AG08395 (cell line): ENCODE measurements at regions not wholly inside any gene's neighbourhood (a gene's known extent, or its start where the extent isn't known, plus 50 kb on each side); places are given as distances from the start of the nearest gene placed in this dataset.

ENCODE experiments used
- DNase-seq: peaks from one replicate; pipeline ENCODE4 v3.0.0; 2012; ENCODE audit warnings: mixed read lengths, low spot score

DNA sequence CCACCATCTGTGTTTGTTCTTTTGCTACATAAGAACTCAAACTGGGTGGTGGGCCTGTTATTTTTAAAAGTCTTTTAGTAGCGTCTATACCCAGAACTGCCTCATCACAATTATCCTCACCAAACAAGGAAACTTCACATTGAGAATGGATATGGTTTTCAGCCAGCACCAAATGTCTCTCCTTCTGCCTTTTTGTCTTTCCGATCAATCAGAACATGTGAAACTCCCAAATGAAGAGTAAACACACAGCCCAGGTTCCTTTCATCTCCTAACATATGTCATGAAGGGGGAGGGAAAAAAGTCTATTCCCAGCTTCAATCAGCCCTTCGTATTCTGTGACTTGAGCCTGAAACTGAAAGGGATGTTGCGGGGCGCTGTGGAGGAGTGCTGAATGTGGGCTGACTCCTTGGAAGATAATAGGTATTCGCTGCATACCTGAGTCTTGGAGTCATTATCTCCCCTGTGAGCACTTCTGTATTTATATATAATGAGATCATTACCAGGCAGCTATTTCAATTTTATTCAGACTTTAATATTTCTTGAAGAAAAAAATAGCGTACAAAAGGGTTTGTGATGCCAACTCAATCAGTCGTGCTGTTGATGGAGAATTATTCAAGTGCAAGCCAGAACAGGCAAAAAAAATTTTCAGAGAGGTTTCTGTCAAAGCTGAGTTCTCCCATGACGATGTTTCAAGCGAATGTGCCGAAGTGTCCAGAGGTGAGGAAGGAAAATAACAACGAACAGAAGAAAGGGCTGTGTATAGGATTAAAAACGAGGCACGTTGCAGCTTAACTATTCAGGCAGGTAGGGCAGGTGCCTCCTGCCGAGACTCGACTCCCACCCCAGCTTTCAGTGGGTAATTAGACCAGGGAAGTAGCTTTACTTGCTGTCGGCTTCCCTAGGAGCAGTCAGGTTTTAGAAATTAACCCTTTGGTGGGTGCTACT, 163.9 kb upstream of the NOCT start:
- DNase-seq = no peak

DNA sequence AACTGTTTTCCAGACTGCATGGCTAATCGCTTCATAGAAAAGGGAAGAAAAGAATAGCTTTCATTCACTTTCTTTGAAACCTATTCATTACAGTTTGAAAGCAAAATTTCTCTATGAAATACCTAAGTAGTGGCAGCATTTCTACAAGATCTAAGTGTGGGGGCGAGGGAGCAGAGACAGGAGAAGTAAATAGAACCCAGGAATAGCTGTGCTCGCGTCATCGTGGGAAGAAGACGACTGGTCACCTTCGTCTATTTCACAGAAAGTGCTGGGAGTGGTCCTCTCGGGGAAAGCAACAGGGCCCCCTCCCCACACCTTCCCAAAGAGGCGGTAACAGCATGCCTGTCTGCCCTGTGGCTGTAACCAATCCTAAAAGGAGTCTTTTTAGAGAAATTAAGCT, 169.9 kb upstream of the NOCT start:
- DNase-seq = no peak

DNA sequence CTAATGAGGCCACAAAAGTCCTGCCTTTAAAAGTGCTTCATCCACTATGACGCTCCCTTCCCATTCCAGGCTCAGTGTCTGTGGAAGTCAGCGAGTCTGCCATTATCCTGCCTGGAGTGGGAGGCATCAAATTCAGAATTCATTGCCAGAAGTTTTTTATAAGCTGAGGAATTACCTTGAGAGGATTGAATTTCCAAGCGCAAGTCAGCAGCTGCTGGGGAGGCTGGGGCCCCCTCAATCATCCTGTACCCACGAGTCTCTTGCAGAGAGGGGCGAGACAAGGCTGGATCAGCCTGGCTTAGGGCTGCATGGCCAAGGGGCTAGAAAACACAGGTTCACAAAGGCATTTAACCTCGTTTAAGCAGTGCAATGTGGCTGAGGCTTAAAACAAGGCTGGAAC, 170.5 kb upstream of the NOCT start:
- no peak for DNase-seq

DNA sequence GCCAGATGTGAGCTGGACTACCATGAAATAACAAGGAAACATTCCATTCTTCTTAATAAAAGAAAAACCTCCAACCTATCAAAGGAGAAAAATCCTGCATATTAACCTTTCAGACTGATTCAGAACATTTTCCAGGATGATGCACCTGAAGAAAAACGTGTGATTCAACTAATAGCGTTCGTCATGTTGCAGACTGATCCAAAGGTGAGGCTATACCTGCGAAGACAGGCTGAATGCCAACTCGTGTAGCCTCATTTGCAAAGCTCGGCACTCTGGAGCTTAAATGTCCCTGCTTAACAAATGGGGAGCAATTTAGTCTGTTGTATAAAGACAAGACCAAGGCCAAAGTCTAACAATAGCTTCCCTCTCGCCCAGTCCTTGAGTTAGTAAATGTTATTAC, 172.0 kb upstream of the NOCT start:
- no peak for DNase-seq

DNA sequence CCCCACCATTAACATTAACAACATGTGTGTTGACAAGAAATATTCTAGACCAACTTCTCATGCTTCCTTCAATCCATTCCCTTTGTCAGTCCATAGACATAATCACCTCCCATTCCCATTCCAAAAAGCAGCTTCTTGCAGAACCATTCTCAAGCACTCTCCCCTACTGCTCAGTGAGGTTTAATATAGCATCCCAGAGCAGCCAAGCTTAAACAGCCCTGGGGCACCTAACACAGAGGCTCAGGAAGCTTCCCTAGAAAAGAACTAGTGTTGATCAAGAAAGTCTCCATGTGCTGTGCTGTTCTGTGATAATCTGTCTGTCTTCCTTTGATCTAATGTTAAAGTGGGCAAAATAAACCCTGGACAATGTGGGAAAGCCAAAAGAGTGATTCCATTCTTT, 174.2 kb upstream of the NOCT start:
- no peak for DNase-seq

DNA sequence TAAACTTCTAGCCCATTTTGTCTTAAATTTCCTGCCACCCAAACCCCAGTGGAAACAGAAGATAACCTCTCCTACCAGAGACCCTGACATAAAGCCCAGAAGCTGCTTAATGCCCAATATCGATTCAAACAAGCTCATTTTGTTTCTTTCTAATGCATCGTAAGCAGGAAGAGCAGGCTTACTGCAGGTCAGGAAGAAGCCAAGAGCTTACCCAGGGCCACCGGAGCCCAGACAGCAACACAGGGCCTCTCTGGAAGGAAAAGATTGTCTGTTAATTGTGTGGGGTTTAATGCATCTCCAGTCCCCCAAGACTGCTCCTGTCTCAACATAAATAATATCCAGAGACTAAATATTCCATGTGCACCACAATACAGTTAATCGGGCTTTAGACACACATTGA, 177.3 kb upstream of the NOCT start:
- no peak for DNase-seq

DNA sequence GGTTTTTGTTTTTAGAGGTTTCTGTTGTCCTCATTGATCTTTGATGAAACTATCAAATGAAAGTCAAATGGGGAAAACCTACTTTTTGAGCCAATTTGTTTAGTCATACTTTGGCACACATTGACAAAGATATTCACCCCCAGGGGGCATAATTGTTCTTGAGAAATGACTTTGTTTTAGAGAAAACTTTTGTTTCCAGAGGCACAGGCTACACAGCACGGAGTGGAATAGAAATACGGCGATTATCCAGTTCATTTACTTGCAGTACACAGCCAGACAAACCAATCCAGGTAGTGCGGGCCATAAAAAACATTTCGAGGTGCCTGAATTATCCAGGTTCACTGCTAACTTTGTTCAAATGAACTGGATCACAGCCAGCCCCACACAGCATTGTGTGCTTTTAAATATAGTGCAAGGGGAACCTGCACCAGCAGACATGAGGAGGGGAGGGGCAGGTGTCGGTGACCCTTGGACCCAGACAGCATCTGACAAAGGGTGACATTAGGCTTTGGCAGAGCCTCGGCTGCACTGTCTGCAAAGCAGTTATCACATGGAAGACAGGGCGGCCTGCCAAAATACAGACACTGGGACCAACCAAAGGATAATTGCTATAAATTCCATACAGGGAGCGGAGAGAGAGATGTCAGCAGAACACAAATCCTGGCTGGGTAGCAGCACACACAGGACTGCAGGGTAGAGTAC, 179.6 kb upstream of the NOCT start:
- no peak for DNase-seq

DNA sequence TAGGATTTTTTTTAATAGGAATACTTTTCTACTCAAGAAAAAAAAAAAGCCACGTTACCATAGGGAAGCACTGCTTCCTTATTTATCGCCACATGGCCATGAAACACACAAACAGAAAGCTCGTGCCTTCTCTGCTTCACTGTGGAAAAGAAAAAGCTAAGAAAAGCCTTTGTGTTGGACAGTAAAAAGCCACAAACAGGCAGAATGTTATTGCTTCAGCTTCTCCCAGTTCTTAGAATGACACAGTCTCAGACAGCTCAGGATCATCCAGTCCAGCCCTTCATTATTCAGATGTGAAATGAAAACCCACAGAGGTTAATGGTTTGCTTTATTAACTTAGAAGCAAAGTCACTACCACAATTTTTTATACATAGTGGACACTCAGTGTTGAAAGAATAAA, 181.6 kb upstream of the NOCT start:
- no peak for DNase-seq

DNA sequence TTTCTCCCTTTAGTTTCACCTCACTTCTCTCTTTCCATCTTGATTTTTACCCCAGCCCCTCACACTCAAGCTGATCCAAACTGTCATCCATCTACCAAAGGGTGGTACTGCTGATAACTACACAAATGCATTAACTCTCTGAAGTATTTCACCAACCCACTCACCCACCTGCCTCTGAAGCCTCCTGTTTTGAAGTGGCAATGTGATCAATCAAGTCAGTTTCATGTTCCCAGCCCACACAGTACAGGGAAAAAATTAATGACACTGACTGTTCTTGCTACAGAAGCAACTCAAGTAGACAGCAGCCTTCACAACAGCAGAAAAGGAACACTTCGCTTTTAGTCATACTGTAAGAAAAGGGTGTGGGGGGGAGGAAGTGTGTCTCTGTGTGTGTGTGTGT, 183.0 kb upstream of the NOCT start:
- no peak for DNase-seq

DNA sequence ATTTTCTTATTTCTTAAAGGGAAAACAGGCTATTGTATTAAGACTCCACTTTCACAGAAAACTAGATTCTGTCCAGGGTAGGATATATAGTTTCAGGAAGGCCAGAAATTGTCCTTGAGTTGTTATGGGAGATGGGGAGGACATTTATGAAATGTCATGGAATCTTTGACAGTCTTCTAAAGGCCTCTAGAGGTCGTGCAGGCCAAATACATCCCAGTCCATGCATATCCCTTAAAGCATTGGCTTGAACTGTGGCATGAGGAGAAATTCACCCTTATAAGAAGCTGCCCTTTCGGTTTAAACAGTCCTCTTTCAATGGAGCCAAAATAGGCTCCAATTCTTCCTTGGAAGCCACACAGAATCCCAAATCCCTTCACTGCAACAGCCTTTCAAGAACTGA, 183.6 kb upstream of the NOCT start:
- DNase-seq = no peak

DNA sequence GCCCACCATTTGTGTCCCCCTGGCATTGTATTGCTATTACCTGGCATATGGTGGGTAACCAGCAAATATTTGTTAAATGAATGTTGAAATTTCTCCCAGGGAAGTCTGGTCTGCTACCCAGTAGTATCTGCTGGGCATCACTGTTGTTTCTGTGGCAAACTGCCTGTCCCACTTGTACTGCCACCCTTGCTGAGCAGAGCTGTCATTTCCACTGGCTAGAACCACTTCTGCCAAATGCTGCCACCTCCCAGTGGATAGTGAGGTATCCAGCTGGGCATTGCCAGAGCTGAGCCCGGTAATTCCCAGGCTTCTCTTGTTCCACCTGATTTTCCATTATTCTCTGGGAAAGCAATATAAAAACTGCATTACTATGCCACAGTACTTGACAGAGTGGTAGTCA, 186.7 kb upstream of the NOCT start:
- no peak for DNase-seq

DNA sequence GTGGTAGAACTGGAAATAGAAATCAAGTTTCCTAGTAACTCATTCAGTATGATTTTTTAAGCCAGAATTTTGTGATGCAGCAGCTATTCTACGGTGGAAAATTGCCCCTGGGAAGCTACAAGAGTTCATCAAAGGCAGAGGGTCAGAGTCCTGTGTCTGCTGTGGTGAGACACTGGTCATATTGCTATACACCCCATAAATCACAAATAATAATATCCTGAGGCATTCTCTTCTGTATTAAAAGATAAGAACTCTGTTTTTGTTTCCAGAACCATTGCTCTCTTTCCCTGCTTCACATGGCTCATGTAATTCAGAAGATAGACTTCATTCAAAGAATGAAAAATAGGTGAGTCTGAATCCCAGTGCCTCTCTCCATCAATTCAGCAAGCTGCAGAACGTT, 188.8 kb upstream of the NOCT start:
- no peak for DNase-seq

DNA sequence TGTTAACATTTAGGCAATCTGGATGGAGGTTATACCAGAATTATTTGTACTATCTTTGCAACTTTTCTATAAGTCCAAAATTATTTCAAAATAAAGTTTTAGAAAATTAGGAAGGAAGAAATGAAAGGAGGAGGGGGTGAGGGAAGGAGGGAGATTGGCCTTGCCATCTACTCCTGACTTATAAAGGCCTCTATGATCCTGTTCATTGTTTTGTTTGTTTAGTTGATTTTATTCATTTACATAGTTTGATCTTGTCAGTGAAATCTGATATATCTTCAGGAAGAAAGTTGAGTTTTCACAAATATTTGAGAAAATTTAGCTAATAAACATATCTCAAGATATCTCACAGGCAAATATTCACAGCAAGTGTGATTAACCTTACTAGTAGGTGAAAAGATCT, 189.3 kb upstream of the NOCT start:
- DNase-seq = no peak

DNA sequence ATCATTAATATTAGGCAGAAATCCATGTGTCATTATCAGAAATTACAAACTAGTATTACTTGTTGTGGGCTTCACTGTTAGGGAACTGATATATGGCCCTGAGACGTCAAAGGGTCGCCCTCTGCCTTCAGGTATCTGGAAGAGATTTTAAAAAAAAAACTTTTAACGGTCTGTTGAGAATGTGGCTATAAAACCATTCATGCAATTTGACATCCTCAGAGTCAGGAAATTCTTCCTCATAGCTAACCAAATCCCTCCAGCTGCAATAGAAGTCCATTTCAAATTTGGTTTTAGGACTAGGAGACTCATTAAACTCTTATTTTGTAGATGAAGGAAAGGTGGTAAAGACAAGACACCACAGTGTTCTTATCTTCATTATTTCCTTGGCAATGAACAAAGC, 194.2 kb upstream of the NOCT start:
- DNase-seq = no peak

DNA sequence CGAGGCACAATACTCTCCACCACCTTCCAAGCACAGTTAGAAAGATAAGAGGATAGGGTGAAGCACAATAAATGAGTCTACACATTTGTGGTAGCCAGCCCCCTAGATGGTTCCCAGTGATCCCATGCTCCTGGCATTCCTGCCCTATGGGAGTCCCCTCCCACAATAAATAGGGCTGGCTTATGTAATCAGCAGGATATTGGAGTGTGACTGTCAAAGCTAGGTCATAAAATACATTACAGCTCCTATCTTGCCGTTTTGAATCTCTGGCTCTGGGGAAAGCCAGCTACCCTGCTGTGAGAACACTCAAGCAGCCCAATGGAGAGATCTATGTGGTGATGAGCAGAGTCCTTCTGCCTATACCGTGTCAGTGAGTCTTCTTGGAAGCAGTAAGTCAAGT, 198.7 kb upstream of the NOCT start:
- DNase-seq = no peak

DNA sequence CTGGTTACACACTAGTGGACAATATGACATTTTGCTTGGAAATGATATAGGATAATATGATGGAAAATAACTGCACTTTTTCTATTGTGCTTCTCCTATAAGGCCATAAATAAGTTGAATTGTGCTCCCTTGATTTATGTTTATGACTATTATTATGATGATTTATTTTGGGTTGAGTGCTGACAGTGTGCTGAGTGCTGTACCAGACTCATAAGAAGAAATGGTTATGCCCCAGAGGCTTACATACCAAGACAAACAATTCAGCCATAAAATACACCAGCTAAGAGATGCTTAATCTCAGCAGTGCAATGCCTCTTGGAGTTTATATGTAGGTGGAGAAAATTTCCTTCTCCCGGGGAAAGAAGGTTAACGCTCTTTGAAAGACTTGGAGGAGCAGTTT, 199.8 kb upstream of the NOCT start:
- no peak for DNase-seq

DNA sequence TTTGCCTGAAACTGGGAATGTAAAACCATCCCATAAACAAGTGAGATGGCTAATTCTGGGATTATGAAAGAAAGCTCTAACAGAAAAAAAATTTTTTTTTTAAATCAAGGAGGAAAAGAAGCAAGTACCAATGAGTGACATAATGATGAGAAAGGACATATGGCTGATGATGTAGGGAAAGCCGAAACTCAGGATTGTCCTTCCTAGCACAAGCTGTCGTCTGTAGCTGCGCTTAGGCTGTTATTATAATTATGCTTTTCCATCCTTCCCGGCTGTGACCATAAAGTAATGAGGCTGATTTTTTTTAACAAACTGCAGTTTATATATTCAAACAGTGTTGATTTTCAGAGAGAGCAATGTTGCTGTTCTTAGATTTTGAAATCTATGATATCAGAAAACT, 209.8 kb upstream of the NOCT start:
- DNase-seq = no peak

DNA sequence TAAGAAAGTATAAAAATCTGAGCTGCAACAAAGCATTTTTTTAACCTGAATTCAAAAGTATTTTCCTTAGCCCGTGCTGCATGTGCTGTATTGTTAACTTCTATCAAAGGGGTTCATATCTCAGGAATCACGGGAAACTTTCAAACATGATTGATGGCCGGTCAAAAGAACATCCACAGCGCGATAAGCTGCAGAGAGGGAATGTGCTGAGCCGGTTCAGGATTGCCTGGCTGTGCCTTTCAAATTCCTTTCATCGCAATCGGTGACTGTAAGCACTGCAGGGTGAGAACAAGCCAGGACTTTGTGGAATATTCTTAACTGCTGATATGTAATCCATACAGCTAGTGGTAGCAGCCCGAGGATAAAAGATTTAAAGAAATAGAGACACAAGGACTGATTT, 210.9 kb upstream of the NOCT start:
- DNase-seq = no peak

DNA sequence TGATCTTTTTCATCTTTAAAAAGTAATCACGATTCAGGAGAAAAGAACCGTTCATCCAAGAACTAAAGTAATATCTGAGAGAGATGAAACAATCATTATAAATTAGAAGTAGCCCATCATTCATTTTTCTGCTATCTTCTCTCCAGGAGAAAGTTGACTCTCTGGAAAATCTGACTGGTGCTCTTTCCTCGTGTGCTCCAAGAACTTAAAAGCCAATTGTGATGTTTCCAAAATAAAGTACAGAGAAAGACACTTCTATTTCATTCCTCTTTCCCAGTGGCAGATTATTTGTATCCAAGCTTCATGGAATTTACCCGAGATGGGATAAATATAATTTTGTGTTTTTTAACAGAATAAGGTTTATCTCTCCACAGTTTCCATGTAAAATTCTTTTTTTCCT, 212.5 kb upstream of the NOCT start:
- no peak for DNase-seq

DNA sequence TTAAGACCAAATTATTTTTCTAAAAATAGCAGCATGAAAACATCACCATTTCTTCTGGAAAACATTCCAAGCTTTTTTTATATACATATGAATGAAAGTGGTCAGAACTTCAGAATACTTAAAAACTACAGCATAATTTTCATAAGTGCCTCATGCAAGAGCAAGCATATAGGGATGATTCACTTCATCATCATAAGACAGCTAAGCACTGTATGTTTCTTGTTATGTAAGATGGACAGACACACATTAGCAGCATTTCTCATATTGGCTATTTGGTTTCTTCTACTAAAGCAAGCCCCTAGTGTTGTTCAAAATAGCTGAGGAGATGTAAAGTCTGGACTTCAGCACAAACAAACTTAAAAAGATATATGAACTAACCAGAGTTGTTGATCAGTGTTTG, 213.1 kb upstream of the NOCT start:
- no peak for DNase-seq

DNA sequence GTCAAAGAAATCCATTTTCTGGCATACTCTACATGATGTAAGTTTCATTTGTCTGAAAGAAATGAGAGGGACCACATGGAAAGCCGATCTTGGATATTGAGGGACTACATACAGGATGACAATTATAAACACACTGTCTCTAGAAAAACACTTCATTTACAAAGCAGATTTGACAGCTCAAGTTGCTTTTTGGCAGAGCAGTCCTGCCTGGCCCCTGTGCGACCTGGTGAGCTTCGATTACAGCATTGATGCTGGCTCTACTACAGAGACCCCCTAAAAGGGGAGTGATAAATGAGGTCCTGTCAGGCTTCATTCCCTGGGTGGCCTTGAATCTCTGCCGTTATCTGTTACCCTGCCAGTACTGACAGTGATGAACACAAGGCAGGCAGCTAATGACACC, 215.2 kb upstream of the NOCT start:
- no peak for DNase-seq

DNA sequence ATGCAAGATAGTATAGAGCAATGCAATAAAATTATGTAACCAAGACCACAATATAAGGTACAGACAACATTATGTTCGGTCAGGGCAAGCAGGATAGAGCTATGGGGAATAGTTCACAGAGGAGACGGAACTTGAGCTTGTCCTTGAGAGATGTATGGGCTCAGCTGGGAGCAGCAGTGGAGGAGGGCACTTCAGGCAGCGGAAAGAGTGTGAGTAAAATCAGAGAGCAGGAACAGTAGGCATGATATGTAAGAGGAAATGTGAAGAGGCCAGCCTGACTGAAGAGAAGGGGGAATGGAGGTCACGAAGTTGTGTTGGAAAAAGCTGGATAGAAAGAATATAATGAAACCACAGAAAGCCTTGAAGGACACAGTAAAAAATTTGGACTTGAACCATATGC, 217.2 kb upstream of the NOCT start:
- DNase-seq = no peak

DNA sequence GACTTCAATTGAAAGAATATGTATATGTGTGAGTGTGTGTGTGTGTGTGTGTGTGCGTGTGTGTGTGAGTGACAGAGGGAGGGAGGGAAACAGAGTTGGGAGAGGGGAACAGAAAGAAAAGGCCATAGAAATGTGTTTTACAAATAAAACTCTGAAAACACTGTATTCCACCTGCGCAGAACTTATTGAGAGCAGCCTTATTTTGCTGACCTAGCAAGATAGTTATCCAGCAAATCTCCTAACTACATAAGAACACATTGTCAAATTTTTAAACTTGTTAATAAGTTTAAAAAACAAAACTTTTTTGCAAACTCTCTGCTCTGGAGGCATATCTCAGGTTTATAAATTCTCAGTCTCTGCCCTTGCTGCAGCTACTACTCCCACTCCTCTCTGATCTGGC, 217.9 kb upstream of the NOCT start:
- no peak for DNase-seq

DNA sequence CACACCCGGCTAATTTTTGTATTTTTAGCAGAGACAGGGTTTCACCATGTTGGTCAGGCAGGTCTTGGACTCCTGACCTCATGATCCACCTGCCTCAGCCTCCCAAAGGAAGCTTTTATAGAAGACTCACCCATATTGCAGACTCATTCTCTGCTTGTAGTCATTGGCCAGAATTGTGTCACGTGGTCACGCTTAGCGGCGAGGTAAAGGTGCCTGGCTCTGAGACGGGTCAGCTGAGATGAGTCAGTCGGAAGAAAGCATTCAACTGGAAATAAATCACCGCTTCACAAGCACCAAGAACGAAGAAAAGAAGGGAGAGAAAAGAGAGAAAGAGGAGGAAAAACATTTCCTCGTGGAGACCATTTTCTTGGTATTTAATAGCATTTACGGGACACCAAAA, 218.8 kb upstream of the NOCT start:
- no peak for DNase-seq
